GM13977 (cell line): ENCODE measurements at regions not wholly inside any gene's neighbourhood (a gene's known extent, or its start where the extent isn't known, plus 50 kb on each side); places are given as distances from the start of the nearest gene placed in this dataset.

Experiments
- DNase-seq: peaks from one replicate; pipeline ENCODE4 v3.0.0; 2012; ENCODE audit warnings: low spot score
- CTCF ChIP-seq: IDR thresholded peaks from 2 replicates; pipeline ENCODE4 v1.5.1; 2012; ENCODE audit warnings: mild to moderate bottlenecking, control low read depth; ENCODE audit not compliant: insufficient read depth; ENCODE audit errors: extremely low read depth, missing control alignments
- in situ Hi-C: fragments of 300-500 bp; cut with MboI; formaldehyde crosslinking; loops from one replicate; pipeline ENCODE4 v1.12.0; 2022; ENCODE audit warnings: low sequenced_read_pairs, low pct_unique_long_range_greater_than_20kb, mixed read lengths, inconsistent platforms; ENCODE audit not compliant: unreplicated experiment

DNA sequence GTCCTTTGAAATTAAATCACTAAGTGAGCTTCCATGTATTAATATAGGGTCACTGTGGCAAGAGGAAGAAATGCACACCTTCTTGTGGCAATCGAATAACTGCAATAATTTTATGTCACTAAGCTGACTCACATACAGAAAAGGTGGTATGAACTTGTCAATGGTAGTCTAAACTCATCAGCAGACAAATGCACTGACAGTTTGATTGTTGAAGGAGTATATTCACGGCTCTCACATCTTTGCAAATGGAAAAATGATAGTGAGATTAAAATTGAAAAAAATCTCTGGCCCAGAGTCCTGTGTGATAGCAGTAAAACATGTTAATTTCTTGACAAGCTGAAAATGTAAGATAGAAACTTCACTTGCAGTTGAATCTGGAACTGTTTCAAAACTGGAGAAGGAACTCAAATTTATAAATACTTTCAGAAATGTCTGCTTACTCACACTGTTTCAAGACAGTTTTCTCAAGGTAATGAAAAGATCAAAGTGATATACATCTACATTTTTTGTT is 215.8 kb upstream of the CADM2 start:
- in situ Hi-C loops, result no loop called here
- DNase-seq, result no peak
- no peak for TF ChIP-seq CTCF

DNA sequence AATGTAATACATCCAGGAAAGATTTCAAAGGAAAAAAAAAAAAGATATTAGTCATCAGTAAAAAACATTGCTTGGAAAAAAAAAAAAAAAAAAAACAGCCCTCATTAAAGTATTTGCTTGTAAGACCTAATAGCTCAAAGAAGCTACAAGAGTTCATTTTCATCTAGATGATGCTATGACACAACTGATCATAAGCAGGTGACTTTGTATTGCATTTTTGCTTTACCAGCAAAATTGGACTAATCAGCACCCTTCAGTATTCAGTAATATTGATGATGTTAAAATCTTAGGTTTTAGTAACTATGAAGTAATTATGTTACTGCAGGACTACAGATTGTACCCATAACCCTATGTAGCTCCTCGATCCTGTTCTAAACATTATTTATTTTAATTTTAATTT is 214.7 kb upstream of the CADM2 start:
- TF ChIP-seq CTCF, result no peak
- in situ Hi-C loops, result no loop called here
- no peak for DNase-seq

- TF ChIP-seq CTCF, result no peak
- DNase-seq, result no peak
- in situ Hi-C loops, result no loop called here
Measured at GRCh38 chr3:84755860-84756259, 202.9 kb upstream of the CADM2 start.

GRCh38 chr3:84759361-84759760 is 199.4 kb upstream of the CADM2 start:
- DNase-seq, result no peak
- in situ Hi-C loops, result no loop called here
- TF ChIP-seq CTCF, result no peak

- TF ChIP-seq CTCF, result peak; percentile 10
- no peak for DNase-seq
- in situ Hi-C loops, result no loop called here
Measured at GRCh38 chr3:84772841-84773240, 185.9 kb upstream of the CADM2 start.

- DNase-seq, result no peak
- in situ Hi-C loops, result no loop called here
- no peak for TF ChIP-seq CTCF
Measured at GRCh38 chr3:84783281-84783680, 175.5 kb upstream of the CADM2 start.

- no peak for TF ChIP-seq CTCF
- in situ Hi-C loops, result no loop called here
- no peak for DNase-seq
Measured at GRCh38 chr3:84789961-84790360, 168.8 kb upstream of the CADM2 start.
